Bone marrow (tissue), 2 donors: ENCODE measurements at regions not wholly inside any gene's neighbourhood (a gene's known extent, or its start where the extent isn't known, plus 50 kb on each side); places are given as distances from the start of the nearest gene placed in this dataset.
"Not testable (repeated sequence)": the region's sequence is repeated elsewhere in the genome, so short reads cannot be mapped to it uniquely, and the experiment has no call there.

Experiments
- DNase-seq, 2 donors: peaks; one replicate each; lab custom pipeline; 2025; lab: John Stamatoyannopoulos, UW

DNA sequence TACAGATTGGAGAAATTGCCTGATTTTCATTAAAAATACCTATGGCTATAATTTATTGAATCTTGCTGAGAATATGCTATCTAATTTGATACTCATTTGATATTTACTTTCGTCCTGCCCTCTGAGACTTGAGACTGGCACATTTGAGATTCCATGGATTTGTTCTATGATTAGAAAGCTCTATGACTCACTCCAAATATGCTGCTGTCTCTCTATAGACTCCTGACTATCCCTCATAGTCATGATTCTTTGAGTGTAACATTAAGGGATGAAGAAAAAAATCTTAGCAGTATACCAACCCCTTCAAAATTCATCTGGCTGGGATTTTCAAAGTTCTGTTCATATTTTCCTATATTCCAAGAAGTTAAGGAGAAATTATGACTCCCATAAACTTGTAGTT is 191.9 kb downstream of the LRIG3 start:
- no peak for DNase-seq

DNA sequence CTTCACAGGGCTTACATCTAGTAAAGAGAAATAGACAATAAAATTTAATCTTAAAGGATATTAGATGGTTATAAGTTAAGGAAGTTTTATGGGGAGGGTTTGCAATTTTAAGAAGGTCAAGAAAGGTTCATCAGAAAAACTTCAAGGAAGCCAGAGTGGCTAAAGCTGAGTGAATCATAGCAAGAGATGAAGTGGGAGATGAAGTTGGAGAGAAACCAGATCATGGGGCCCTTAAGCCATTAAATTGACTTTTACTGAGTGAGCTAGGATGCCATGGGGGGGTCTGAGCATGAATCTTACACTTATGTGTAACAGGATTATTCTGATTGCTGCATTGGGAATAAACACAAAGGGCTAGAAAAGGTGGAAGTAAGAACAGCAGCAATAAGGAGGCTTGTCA is 189.2 kb downstream of the LRIG3 start:
- no peak for DNase-seq

DNA sequence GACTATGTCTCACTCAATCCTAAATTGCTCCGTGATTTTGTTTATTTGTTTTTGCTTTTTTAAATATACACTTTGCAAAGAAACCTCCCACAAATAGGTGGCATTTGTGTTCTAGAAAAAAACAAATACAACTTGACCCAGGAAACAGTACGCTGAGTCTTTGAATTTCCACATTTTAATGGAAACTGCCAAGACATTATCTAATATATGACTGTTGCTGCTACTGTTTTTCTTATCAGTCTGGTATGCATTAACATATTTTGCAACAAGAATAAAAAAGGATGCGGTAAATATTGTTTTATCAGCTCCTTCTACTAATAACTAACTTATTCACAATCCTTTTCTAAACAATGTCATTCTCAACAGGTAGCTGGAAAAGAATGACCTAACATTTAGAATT is 187.4 kb downstream of the LRIG3 start:
- no peak for DNase-seq

DNA sequence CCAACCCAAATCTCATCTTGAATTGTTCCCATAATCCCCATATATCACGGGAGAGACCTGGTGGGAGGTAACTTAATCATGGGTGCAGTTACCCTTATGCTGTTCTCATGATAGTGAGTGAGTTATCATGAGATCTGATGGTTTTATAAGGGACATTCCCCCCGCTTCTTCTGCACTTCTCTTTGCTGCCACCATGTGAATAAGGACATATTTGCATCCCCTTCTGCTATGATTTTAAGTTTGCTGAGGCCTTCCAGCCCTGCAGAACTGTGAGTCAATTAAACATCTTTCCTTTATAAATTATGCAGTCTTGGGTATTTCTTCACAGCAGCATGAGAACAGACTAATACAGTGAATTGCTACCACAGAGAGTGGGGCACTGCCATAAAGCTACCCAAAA is 179.1 kb downstream of the LRIG3 start:
- DNase-seq, result no peak

DNA sequence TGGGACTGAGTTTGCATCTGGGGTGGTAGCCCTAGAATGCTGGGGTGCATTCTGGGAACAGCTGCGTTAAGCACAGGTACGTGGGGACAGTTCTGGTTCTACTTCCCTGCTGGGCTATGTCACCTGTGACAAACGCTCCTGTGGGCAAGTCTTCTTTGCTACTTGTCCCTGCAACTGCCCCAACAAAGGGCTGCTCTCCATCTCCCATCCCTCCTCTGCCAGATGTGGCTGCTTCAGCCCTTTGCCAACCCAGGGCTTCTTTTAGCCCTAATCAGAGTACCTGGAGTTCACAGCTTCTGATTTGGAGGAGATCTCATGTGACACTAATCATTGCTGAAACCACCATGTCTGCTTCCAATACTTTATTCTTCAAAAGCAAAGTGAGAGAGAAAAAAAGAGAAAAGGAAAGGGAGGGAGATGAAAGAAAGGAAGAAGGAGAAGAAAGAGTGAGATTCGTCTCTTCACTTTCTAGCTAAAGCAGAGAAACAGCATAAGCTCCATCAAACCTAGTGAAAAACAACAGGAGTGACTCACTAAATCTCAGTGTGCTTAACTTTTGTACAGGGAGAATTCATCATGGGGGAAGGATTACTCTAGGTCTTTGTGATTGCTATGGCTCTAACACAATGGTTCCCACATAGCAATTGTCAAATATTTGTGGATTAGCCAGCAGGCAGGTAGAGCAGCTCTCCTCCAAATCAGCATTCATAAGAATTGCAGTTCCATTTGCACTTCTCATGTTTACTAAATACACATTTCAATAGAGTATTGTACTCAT is 174.8 kb downstream of the LRIG3 start:
- no peak for DNase-seq

DNA sequence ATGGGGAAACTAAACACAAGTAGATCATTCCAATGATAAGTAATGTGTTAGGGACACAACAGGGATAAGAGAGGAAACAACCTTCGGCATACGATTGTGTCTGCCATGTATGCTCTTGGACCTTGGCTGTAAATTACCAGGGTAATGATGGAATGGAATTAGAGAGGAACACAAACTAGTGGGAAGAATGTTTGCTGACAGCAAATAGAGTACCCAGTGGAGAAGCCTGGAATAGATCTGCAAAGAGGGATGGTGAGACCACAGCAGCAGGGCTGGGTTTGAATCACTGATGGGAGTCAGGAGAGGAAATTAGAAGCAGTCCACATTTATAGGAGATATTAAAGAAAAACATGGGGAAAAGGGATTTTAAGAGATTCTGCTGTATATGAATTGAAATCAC is 172.8 kb downstream of the LRIG3 start:
- DNase-seq, result no peak

DNA sequence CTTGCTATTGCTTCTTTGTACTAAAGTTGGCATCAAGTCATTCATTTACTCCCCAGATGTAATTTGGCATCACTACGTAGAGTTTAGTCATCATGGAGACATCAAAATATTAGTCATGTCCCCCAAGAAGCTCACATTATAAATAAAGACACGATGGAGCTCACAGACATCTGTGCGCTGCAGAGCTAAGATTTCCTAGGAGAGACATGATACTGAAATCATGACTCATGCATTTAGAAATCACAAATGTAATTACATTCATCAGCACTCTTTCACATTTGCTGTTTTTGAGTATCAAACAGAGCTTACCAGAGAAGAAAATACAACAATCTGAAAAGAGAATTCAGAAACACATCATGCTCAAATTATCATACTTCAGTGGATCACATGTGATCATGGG is 169.8 kb downstream of the LRIG3 start:
- DNase-seq, result no peak

DNA sequence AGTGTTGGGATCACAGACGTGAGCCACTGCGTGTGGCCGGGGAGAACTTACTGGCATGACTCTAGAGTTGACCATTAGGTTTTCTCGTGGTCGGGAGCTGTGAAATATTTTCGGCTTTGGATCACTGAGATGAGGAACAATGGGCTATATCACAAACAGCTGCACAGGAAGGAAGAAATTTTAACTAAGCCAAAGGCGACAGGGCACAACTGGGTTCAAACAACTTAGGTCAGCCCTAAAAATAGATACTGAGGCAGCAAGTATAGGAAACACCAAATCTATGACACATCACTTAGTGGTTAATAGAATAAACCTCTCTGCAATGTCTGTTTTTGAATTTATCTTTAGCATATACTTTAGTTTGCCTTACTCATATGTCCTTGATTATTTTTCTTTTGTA is 162.9 kb downstream of the LRIG3 start:
- DNase-seq, result no peak

DNA sequence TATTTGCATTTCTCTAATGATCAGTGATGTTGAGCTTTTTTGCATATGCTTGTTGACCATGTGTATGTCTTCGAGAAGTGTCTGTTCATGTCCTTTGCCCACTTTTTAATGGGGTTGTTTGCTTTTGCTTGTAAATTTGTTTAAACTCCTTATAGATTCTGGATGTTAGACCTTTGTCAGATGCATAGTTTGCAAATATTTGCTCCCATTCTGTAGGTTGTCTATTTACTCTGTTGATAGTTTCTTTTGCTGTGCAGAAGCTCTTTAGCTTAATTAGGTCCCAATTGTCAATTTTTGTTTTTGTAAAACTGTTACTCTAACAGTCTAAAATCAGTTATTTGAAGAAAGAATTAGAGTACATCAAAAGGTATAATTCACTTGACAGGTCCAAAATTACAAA is 160.6 kb downstream of the LRIG3 start:
- not testable (repeated sequence) for DNase-seq

DNA sequence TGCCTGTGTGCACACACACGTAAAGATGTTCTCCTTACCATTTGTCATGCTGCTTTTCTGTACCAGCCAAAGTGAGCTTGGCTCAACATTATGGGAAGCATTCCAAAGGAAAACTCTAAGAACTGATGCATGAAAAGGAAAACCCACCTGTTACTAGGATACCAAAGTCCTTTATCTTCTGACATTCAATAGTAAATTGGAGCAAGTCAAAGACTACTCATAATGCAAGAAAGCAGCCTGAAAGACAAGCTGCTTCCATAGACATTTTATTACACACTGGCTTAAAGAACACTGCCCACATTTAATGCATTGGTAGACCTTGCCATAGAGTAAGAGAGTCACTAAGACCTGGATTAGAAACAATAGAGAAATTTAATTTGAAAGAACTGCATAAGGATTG is 159.0 kb downstream of the LRIG3 start:
- DNase-seq, result no peak

DNA sequence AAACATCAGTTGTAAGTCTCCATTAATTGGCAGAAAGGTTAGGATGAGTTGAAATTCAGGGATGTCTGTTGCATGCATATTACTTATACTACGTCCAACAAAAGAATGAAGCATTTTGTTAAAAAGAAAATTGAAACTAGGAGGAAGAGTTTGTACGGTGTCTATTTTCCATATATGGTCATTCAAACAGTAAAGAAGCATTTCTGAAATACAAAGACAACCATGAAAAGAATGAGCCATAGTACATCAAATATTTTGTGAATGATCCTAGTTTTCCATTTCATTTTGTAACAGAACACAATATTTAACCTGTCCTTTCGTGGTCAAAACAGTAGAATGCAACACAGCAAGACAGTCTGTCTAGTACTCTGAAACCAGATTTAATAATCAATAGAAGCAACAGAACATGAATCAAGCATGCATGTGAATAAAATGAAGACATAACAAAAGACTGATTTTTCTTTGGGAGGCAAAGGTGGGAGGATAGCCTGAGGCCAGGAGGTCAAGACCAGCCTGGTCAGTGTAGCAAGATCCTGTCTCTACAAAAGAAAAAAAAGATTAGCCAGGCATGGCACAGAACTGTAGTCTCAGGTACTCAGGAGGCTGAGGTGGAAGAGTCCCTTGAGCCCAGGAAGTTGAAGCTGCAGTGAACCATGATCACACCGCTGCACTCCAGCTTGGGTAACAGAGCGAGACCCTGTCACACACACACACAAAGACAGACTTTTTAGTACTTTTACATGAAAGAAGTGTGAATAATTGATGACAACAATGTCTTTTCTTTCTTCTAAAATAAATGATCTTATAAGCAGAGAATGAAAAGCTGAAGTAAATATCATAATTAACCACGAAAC is 156.0 kb downstream of the LRIG3 start:
- DNase-seq, result no peak

DNA sequence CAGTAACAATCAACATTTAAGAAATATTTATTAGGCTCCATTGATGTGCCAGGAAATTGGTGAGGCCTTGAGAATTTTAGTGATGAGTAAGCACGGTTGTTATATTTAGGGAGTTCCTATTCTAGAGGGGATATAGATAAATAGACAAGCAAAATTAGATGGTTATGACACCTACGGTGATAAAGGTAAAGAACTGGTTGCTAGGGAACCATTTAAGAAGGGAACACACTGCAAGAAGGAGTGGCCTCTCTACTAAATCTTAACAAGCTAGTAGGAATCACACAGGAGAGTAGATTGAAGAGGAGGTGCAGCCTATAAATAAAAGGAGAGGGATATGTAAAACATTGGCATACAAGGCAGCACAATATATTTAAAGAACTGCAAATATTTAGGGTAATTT is 155.2 kb downstream of the LRIG3 start:
- DNase-seq, result peak in 1 of 2 donors; percentile 2

DNA sequence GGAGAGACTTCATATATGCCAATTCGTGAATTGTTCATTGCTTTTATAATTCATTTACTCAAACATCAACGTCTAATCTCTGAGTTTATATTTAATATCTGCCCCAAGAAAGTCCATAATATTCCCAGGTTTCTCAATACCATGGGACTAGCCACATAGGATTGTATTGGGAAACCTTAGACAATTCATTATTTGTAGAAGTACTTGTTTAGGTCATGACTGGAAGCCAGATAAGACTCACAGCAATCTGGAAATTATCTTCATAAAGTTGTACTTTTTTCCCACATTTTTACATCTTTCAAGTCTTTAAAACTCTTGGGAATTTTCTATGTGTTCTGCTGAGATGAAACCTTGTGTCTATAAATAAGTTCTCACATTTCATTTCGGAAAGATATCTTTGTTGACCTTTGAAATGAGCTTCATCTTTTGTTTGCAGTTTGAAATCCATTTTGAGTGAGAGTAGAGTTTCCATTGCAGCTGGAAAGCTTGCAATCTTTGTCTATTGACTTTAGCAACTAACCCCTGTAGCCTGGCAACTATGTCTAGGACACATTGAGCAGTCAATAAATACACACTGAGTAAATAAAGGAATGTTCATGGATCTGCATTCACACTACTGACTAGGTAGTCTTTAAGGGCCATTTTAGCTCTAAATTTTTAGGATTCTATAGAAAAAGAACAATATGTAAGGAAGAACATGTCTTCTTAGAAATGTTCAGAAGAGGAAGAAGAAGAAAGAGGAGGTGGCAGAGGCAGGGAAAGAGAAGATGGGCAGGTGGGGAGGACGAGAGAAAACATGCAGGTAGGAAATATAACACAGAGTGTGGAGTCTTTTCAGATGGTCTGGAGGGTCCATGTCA is 154.4 kb downstream of the LRIG3 start:
- no peak for DNase-seq

DNA sequence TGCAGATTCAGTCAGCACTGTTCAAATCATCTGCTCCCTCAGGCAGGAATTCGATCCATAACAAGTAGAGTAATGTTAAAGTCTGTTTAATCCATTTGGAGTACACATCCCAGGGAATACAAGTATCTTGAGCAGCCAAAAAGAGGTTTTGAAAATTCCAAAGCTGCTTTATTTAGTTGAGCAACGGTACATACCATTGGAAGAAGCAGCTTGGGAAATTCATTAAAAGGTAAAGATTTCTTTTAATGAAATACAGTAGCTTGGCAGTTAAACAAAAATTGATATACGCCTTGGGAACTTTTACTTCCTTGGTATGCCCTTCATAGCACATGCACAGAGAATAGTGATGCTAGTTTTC is 153.8 kb downstream of the LRIG3 start:
- DNase-seq, result no peak

DNA sequence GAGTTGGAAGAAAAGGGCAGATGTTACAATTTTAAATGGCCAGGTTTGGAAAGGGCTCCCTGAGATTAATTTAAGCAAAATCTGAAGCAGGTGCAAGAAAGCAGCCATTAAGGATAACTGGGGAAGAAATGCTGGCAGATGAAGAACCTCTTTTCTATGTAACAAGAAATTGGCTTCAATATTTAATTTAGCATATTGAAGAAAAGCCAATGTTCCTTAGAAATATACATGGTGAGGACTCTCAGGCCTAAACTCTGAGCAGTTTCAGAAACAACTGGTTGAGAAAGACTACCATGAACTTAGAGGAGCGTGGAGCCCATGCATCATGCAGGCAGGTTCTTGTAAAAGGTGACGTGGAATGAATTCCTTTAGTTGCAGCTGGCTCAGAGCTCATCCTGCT is 152.8 kb downstream of the LRIG3 start:
- no peak for DNase-seq

DNA sequence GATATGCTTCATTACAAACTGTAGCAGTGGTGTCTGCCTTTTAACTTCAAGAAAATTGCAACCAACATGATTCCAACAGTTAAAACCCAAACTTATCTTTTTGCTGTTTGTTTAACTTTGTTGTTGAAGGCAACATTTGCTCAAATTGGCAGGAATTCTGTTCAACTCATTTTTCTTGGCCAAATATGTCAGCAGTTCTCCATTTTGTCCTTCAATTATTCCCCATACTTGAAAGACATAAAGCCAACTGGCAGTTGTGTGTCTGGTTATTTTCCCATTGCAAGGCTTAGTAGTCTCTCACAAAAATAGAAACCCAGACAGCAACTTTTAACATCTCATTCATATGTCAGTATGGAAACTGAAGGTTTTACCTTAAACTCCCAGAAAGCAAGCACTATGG is 146.3 kb downstream of the LRIG3 start:
- DNase-seq, result no peak

DNA sequence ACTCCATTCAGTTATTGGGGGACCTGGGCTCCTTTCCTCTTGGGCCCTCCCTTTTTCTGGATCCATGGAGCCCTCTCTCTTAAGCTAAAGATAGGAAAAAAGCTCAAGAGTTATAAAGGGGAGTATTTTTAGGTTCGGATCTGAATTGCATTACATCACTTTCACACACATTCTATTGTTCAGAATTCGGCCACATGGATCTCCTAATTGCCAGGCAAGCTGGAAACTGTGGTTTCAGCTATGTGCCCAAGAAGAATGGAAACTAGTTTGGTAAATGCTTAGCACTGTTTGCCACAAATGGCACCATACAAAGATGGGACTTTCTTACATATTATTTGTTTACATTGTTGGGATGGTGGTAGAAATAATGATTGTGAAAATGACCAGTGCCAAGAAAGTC is 145.6 kb downstream of the LRIG3 start:
- no peak for DNase-seq

DNA sequence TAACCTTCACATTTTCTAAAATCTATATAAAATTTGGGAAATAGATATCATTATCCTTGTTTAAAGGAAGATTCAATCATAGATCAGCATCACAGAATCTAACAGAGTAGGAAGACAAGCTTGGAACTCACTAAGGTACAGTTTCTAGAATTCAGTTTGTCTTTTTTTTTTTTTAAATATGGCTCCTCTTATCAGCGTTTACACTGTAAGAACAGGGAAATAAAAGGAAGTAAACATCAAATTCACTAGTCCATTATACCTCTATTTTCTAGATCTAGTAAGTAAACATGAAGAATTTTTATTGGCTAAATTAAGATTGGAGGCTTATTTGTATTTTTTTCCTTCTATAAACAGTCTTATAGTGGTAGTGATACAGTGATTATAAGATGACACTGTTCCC is 144.9 kb downstream of the LRIG3 start:
- no peak for DNase-seq

DNA sequence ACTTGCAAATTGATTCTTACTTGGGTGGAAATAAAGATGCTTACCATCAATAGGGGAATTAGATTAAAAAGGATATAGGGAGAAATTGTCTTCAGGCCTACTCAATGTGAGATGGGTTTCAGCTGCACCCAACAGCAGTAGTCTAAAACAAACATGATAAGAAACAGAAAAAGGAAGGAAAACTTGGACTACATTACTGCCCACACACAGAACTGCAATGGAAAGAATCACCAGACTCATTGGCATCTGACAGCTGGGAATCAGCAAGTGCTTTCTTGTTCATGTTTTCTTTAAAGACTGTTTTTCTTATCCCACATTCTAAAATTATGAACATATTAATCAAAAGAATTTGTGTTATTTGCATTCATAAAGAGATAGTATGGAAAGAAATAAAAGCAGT is 144.2 kb downstream of the LRIG3 start:
- no peak for DNase-seq

DNA sequence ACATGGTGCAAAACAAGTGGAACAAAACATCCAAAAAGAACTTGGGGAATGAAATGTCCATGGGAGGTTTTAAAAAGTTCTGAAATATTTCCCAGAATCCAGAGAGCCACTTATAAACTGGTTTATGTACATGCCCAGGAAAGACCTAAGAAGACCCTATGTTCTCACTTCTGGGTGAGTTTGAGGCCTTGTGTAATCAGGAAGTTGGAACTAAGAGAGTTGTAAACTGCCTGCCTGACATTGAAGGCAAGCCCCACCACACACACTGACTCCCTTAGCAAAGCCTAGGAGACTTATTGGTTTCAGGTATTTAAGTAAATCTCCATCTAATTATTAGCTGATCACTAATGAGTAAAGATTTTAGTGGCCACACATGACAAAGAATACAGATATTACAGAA is 142.5 kb downstream of the LRIG3 start:
- DNase-seq, result no peak

DNA sequence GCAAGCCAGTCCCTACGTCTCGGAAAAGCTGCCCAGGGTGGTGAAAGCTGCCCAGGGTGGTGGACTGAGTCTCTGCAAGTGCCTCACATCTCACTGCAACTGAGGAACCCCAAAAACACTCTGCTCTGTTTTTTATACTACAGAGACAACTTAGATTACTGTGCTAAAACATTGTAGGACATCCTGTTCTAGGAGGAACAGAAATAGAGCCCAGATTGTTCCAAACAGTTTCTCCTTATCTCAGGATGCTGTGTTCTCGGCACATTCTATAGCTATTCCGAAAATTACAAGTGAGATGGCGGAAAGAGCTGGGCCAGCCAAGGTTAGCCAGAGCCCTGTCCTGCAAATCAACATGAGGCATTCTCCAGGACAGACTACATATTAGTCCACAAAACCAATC is 138.7 kb downstream of the LRIG3 start:
- no peak for DNase-seq

DNA sequence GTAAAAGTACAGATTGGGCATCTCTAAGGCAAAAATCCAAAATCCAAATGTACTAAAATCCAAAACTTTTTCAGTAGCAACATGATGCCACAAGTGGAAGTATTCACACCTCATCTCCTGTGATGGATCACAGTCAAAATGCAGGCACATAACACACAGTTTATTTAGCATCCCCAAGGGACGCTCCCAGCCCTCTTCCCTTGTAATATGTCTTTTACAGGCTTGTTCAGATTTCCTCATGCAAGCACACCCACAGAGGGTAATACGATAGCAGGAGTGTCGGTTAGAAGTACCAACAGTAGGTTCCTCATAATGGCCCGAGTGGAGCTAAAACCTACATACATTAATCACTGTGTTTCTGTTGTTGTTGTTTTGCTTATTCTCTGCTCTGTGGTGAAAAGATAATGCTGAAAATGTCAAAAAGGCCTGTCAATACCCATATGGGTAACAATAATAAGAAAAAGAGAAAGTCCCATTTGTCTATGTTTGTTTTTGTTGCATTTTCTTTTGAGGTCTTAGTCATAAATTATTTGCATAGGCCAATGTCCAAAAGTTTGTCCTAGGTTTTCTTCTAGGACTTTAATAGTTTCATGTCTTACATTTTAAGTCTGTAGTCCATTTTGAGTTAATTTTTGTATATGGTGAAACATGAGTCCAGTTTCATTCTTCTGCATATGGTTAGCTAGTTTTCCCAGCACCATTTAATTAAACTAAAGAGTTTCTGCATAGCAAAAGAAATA is 133.1 kb downstream of the LRIG3 start:
- no peak for DNase-seq
